ENCODE measurements at regions not wholly inside any gene's neighbourhood (a gene's known extent, or its start where the extent isn't known, plus 50 kb on each side); places are given as distances from the start of the nearest gene placed in this dataset.
"Not testable (repeated sequence)": the region's sequence is repeated elsewhere in the genome, so short reads cannot be mapped to it uniquely, and the experiment has no call there.

DNA sequence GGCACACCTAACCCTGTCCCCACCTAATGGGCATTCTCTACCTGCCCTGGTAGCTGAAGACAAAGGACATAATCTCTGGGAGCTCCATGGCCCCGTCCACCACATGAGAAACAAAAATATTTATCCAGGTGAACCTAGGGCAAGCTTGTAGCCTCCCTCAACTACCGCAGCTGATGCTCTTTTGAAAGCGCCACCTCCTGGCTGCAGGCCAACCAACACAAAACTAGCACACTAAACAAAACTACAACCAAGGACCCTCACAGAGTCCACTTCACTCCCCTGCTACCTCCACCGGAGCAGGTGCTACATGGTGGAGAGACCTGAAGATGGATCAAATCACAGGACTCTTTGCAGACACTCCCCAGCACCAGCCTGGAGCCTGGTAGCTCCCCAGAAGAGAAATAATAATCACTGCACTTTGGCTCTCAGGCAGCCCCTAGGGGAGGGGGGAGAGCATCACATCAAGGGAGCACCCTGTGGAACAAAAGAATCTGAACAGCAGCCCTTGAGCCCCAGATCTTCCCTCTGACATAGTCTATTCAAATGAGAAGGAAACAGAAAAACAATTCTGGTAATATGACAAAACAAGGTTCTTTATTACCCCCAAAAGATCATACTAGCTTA is 111.3 kb upstream of the ATP8A1 start:
- no peak overlapping the region for H3K4me3 ChIP-seq (ENCODE audit: insufficient read depth, low read depth, low read length)
- H3K27me3 ChIP-seq (ENCODE audit: control insufficient read depth, insufficient read depth, low read length), result no peaks in the 10 kb centered on the region
- no peaks in the 10 kb centered on the region for H3K36me3 ChIP-seq (replicated peaks; ENCODE audit: control insufficient read depth, insufficient read depth, low read length)
- DNase-seq, result no peak

DNA sequence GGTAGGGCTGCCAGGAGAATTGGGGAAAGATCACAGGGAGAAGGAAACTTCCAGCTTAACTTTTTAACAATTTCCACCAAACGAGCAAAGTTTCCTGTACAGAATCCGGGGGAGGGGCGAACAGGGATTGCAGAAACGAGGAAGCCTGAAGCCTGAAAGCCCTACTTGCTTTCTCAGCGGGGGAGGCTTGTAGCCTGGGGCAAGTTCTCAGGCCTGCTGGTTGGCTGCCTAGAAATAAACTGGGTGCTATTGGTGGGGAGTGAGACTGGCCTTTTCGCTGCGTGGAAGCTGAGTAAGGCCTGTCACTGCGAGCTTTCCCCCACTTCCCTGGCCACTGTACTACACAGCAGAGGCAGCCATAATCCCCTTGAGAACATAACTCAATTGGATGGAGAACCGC is 110.8 kb upstream of the ATP8A1 start:
- Histone ChIP-seq H3K27me3 (ENCODE audit: control insufficient read depth, insufficient read depth, low read length) (no peaks in the 10 kb centered on the region), H3K4me3 (ENCODE audit: insufficient read depth, low read depth, low read length) (no peak overlapping the region), H3K36me3 (replicated peaks; ENCODE audit: control insufficient read depth, insufficient read depth, low read length) (no peaks in the 10 kb centered on the region)
- DNase-seq, result no peak

DNA sequence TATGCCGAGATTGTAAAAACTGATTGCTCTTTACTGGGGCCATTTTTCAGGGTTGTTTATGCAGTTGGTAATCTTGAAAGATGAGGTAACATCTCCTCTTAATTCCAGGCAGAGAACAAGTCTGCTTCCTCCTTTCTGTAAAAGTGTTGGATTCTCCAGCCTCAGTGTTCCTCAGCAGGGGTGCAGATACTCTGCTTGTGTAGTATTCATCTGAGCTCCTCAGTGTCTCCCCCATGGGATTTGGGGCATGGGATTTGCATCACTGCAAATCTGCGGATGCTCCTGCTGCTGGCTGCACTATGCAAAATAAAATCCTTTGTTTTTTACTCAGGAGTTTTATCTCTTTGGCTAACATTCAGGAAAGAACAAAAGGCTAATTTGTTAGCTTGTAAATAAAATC is 104.9 kb upstream of the ATP8A1 start:
- Histone ChIP-seq H3K27me3 (ENCODE audit: control insufficient read depth, insufficient read depth, low read length) (no peaks in the 10 kb centered on the region), H3K36me3 (replicated peaks; ENCODE audit: control insufficient read depth, insufficient read depth, low read length) (no peaks in the 10 kb centered on the region), H3K4me3 (ENCODE audit: insufficient read depth, low read depth, low read length) (no peak overlapping the region)
- DNase-seq, result peak; percentile 18

DNA sequence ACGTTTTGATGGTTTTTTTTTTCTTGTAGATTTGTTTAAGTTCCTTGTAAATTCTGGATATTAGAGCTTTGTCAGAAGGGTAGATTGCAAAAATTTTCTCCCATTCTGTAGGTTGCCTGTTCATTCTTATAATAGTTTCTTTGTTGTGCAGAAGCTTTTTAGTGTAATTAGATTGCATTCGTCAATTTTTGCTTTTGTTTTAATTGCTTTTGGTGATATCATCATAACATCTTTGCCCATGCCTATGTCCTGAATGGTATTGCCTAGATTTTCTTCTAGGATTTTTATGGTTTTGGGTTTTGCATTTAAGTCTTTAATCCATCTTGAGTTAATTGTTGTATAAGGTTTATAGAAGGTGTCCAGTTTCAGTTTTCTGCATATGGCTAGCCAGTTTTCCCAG is 98.1 kb upstream of the ATP8A1 start:
- DNase-seq; H3K4me3 ChIP-seq (ENCODE audit: insufficient read depth, low read depth, low read length); H3K27me3 ChIP-seq (ENCODE audit: control insufficient read depth, insufficient read depth, low read length); H3K36me3 ChIP-seq (replicated peaks; ENCODE audit: control insufficient read depth, insufficient read depth, low read length): not testable (repeated sequence)

DNA sequence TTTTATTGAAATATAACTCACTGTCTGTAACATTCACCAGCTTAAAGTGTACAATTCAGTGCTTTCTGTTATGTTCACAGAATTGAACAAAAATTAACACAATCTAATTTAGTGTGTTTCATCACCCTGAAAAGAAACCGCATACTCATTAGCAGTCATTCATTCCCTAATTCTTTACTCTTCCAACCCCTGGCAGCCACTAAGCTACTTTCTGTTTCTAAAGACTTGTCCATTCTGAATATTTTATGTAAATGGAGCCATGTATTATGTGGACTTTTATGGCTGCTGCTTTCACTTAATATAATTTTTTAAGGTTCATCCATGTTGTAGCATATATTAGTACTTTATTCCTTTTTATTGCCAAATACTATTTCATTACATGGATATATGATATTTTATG is 94.7 kb upstream of the ATP8A1 start:
- no peaks in the 10 kb centered on the region for H3K27me3 ChIP-seq (ENCODE audit: control insufficient read depth, insufficient read depth, low read length)
- no peak overlapping the region for H3K4me3 ChIP-seq (ENCODE audit: insufficient read depth, low read depth, low read length)
- DNase-seq, result no peak
- H3K36me3 ChIP-seq (replicated peaks; ENCODE audit: control insufficient read depth, insufficient read depth, low read length), result no peaks in the 10 kb centered on the region

DNA sequence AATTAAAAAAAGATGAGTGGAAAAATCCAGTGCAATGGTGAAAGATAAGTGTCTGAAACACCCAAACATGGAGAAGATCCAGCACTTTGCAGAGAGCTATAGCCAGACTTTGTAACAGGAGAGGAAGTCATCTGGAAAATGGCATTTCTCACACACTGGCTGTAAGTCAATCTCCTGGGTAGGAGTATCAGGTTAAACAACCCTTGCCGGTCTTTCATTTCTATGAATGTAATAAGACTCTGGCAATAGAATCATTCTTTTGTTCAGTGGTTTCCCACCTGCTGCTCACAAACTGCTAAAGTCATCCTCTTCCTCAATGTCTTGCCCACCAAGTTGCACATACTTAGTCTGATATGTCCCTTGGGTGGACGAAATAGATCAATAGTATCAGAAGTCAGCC is 94.0 kb upstream of the ATP8A1 start:
- DNase-seq, result no peak
- Histone ChIP-seq H3K4me3 (ENCODE audit: insufficient read depth, low read depth, low read length) (no peak overlapping the region), H3K27me3 (ENCODE audit: control insufficient read depth, insufficient read depth, low read length) (no peaks in the 10 kb centered on the region)

DNA sequence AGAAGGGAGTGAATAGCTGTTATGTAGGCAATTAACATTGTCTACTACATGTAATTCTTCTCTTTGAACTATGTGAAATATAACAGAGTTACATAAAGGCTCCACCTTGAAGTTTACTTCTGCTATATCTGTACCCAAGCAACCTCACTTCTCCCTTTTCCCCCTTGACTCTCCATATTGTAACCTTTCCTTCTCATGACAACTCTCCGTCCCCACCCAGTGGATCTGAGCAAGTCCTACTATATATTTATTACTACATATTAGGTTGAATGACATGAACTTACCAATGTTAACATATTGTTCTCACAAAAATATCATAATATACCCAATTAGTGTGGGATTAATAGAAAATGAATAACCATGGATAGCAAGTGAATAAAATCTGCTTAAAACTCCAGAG is 93.2 kb upstream of the ATP8A1 start:
- Histone ChIP-seq H3K4me3 (ENCODE audit: insufficient read depth, low read depth, low read length) (no peak overlapping the region), H3K27me3 (ENCODE audit: control insufficient read depth, insufficient read depth, low read length) (no peaks in the 10 kb centered on the region), H3K36me3 (replicated peaks; ENCODE audit: control insufficient read depth, insufficient read depth, low read length) (no peaks in the 10 kb centered on the region)
- DNase-seq, result peak; percentile 9

More for the DNA sequence above, 94.0 kb upstream of the ATP8A1 start:
- H3K36me3 ChIP-seq (replicated peaks; ENCODE audit: control insufficient read depth, insufficient read depth, low read length), result no peaks in the 10 kb centered on the region

DNA sequence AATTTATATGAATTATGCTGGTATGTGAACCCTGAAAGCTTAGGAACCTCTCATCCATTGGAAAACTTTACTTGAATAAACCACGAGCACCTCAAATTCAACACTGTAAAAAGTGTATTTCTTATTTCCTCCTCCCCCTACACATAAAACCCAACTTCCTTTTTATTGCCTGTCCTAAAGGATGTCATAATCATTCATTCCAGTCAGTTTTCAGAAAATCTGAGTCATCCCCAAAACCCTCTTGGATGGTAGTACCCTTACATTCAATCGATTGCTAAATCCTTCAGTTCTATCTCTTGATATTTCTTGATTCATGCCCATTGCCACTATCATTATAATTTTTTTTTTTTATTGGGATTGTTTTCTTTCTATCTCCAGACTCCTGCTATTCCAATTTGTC is 91.1 kb upstream of the ATP8A1 start:
- Histone ChIP-seq H3K36me3 (replicated peaks; ENCODE audit: control insufficient read depth, insufficient read depth, low read length) (no peaks in the 10 kb centered on the region), H3K27me3 (ENCODE audit: control insufficient read depth, insufficient read depth, low read length) (no peaks in the 10 kb centered on the region), H3K4me3 (ENCODE audit: insufficient read depth, low read depth, low read length) (no peak overlapping the region)
- no peak for DNase-seq

DNA sequence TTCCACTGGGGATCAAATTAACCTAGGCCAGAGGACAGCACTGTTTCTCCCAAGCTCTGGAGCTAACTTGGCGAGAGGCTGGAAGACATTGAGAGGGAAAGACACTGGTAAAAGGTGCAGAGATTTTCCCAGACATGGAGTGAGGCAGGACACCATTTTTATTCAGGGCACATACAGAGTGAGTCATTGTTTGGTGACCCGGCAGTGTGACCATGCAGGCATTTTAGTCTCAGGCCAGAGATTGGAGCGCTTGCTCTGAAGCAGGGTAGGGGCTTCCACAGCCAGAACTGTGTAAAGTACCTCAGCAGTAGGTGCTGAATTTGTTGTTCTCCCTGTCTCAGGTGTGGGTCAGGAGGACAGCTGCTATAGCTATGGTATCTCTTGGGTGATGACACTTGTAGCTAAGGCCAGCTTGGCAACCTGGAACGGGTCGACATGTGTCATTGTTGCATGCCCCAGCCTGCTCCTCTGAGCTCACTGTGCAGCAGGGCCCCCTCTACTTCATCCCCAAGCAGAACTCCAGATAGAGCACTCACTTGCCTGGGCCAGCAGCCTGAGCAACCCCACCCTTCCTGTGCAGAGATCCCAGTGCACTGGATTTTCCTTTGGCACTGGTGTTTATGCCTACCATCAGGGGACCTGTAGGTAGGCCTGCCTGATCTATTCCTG is 79.8 kb upstream of the ATP8A1 start:
- H3K27me3 ChIP-seq (ENCODE audit: control insufficient read depth, insufficient read depth, low read length), result no peaks in the 10 kb centered on the region
- no peaks in the 10 kb centered on the region for H3K36me3 ChIP-seq (replicated peaks; ENCODE audit: control insufficient read depth, insufficient read depth, low read length)
- H3K4me3 ChIP-seq (ENCODE audit: insufficient read depth, low read depth, low read length), result no peak overlapping the region
- no peak for DNase-seq

DNA sequence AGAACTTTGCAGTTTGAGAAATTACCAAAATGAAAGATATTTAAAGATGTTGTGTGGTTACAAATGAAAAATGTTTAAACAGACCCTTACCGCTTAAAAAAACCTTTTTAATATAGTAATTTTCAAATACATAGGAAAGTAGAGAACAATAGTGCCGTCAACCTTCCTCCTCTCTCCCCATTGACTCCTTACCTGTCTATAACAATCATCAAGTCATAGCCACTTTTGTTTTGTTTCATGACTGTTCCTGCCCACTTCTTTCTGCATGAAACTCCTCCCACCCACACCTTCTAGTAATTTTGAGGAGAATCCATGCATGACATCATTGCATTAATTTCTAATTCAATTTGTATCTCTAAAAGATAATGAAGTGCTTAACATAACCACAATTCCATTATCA is 76.5 kb upstream of the ATP8A1 start:
- no peaks in the 10 kb centered on the region for H3K36me3 ChIP-seq (replicated peaks; ENCODE audit: control insufficient read depth, insufficient read depth, low read length)
- no peaks in the 10 kb centered on the region for H3K27me3 ChIP-seq (ENCODE audit: control insufficient read depth, insufficient read depth, low read length)
- no peak for DNase-seq
- no peak overlapping the region for H3K4me3 ChIP-seq (ENCODE audit: insufficient read depth, low read depth, low read length)

DNA sequence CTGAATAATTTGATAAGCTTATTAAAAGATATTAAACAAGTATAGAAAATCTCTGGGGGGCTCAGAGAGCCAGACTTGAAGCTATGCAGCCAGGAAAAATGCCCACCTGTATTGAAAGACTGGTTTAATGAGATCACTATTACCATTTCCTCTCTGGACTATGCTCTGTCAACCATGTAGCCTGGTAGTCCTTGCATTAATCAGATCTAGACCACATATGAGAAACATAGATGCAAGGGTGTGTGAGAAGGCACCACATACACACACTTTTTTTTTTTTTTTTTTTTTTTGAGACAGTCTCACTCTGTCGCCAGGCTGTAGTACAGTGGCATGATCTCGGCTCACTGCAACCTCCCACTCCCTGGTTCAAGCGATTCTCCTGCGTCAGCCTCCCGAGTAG is 75.9 kb upstream of the ATP8A1 start:
- DNase-seq, result no peak
- Histone ChIP-seq H3K4me3 (ENCODE audit: insufficient read depth, low read depth, low read length) (no peak overlapping the region), H3K27me3 (ENCODE audit: control insufficient read depth, insufficient read depth, low read length) (no peaks in the 10 kb centered on the region), H3K36me3 (replicated peaks; ENCODE audit: control insufficient read depth, insufficient read depth, low read length) (no peaks in the 10 kb centered on the region)

DNA sequence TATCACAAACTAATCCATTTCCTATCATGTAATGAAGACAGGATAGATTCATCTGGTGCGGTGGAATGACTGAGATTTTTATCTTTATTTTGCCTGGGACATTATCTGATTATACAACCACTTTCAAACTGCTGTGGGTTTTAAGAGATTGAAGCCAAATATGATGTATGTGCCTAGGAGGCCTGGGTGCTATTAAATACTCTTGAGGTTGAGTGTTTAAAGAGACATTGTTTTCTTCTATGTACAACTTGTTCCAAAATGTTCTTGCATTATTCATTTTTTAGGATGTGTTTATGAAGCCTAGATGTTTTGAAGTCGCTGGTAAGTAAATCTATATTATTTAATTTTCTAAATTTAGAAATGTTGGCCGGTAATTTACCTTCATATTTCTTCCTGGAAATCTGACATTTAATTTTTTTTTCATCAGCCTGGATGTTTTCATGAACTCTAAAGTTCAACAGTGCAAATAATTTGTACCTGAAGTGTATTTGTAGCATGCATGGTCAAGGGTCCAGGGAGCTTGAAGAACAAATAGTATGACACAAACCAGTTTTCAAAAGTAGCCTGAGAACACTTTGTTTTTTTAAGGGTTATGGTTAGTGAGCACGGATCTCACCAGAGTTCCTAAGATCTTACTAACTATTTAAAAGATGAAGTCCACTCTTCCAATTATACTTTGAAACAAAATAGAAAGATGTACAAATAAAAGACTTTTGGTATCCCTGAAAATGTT is 72.8 kb upstream of the ATP8A1 start:
- Histone ChIP-seq H3K4me3 (ENCODE audit: insufficient read depth, low read depth, low read length) (no peak overlapping the region), H3K27me3 (ENCODE audit: control insufficient read depth, insufficient read depth, low read length) (no peaks in the 10 kb centered on the region), H3K36me3 (replicated peaks; ENCODE audit: control insufficient read depth, insufficient read depth, low read length) (no peaks in the 10 kb centered on the region)
- DNase-seq, result no peak

DNA sequence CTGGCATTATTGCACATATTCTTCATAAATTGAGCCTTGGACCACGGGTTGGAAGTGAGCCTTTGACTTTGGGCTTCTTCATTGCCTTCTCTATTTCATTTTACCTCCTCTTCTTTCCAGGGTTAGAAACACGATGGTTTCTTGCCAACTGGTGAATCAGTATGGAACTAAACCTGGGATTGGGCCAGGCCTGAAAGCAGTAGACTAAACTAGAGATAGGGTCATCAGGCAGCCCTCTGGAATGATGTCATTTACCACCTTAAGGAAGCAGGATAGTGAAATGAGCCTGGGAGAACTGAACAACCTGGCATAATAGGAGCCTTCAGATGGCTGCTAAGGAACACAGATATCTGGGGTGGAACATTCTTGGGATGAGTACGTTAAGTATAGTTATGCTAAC is 67.5 kb upstream of the ATP8A1 start:
- Histone ChIP-seq H3K4me3 (ENCODE audit: insufficient read depth, low read depth, low read length) (no peak overlapping the region), H3K27me3 (ENCODE audit: control insufficient read depth, insufficient read depth, low read length) (no peaks in the 10 kb centered on the region), H3K36me3 (replicated peaks; ENCODE audit: control insufficient read depth, insufficient read depth, low read length) (no peaks in the 10 kb centered on the region)
- no peak for DNase-seq

DNA sequence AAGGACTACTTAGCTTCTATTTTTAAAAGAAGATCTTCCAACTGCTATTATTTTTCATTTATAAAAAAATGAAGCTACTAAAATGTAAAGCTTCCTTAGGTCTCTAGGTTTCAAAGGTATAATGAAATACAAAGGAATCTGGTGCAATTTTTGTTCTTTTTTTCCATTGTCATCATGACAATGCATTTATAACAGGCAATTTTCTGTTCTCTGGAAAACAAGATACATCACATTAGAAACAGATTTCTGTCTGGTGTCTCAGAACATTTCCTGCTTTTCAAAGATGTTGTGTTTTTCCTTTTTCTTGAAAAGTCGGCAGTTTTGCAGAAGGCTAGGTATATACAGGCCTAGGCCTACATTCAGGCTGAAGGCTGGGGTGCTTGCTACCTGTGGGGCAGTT is 63.6 kb upstream of the ATP8A1 start:
- Histone ChIP-seq H3K4me3 (ENCODE audit: insufficient read depth, low read depth, low read length) (no peak overlapping the region), H3K36me3 (replicated peaks; ENCODE audit: control insufficient read depth, insufficient read depth, low read length) (no peaks in the 10 kb centered on the region), H3K27me3 (ENCODE audit: control insufficient read depth, insufficient read depth, low read length) (no peaks in the 10 kb centered on the region)
- DNase-seq, result no peak

DNA sequence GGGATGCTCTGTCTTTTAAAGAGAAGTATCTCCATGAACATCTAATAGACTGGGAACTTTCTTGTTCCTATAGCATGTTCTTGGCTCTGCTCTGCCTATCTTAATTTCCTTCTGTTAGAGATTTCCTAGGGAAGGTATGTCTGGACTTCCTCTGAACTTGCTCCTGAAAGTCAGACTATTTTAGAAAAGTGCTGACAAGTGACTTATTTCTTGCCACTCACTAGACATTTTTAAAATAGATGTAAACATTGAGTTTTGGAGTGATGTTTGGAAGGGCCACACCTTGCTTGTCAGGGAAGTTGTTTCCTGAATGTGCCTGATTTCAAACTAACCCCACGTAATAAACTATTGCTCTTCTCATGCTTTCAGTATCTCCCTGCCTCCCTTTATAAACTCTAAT is 62.4 kb upstream of the ATP8A1 start:
- Histone ChIP-seq H3K4me3 (ENCODE audit: insufficient read depth, low read depth, low read length) (no peak overlapping the region), H3K27me3 (ENCODE audit: control insufficient read depth, insufficient read depth, low read length) (no peaks in the 10 kb centered on the region), H3K36me3 (replicated peaks; ENCODE audit: control insufficient read depth, insufficient read depth, low read length) (no peaks in the 10 kb centered on the region)
- no peak for DNase-seq
